ENCODE measurements at regions not wholly inside any gene's neighbourhood (a gene's known extent, or its start where the extent isn't known, plus 50 kb on each side); places are given as distances from the start of the nearest gene placed in this dataset.

DNA sequence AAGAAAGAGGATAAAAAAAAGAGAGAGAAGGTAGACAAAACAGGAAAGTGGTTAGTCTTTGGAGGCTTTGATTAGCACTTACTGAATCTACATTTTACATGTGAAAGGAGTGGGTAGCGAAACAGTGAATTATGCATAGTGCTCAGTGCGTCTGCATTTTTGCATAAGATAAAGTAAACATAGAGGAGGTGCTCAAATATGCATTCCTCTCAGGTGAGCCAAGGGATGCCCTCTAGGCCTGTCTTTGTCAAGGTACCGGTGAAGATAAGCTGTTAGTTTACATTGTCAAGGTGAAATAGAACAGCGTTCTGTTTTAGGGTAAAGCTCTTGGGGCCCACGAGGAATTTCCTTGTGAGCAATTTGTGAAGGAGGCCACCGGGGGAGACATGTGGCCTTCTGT is 260.6 kb downstream of the TRIML1 start:
- TF ChIP-seq GATA2 (IDR thresholded peaks at IDR 0.05; ENCODE audit: low read depth, low read length) (no peak), GATA3 (IDR thresholded peaks at IDR 0.05; ENCODE audit: low read depth, low read length) (no peak)

All from SH-SY5Y (cell line).